K562 (cell line): ENCODE measurements at regions not wholly inside any gene's neighbourhood (a gene's known extent, or its start where the extent isn't known, plus 50 kb on each side); places are given as distances from the start of the nearest gene placed in this dataset.

Experiments used
- ATAC-seq: fragments of 200-7000 bp; cut with Tn5 transposase; 3 replicates; pipeline ENCODE4 v1.9.1; 2020; ENCODE audit warnings: moderate library complexity
- BruUV-seq: library from RNA; stranded (reverse); fragments of 400-500 nt; replicated peaks from 2 replicates; lab custom pipeline; 2021; lab: Mats Ljungman, UMichigan
- CTCF ChIA-PET: fragments of 300-600 bp; formaldehyde crosslinking; extraction: SDS; loops from one replicate; lab custom pipeline; 2021; ENCODE audit warnings: low intra/inter-chr PET ratio; lab: Yijun Ruan, JAX
- POLR2A ChIA-PET: fragments of 300-600, 350-650 bp; sonication (Branson Sonifier 250); formaldehyde crosslinking; extraction: SDS; loops from one replicate; lab custom pipeline; 2021; ENCODE audit warnings: antibody characterized with exemption, inconsistent platforms; lab: Yijun Ruan, JAX
- DNase-seq, 4 experiments: peaks; one replicate each; pipeline versions ENCODE4 v3.0.0 to v3.0.0-alpha.2; 2011 to 2018; ENCODE audit warnings: low spot score in 3 of 4, mixed read lengths in 3 of 4; ENCODE audit errors: extremely low read depth in 1 of 4
- FAIRE-seq: peaks from 2 replicates; lab custom pipeline; 2011; peaks lifted over from hg19 to GRCh38; lab: Jason Lieb, UNC
- H2AFZ ChIP-seq: 2 replicates; pipeline ENCODE4 v1.6.0; 2011; ENCODE audit warnings: low read depth, low read length, control low read depth, inconsistent platforms
- H3K27ac ChIP-seq: fragments of 200-600 bp; 3 replicates; pipeline ENCODE4 v1.8.0; 2011; ENCODE audit warnings: low read depth, mild to moderate bottlenecking, control low read depth, inconsistent platforms, low read length, moderate library complexity, mixed read lengths; ENCODE audit errors: extremely low read depth
- H3K27me3 ChIP-seq, 2 experiments: fragments of 300-600 bp in 1 of 2; 2 replicates in 1 of 2; 3 replicates in 1 of 2; pipeline versions ENCODE4 v1.6.0 to v1.8.0; 2011; ENCODE audit warnings: inconsistent platforms in 2 of 2, low read length in 2 of 2, mild to moderate bottlenecking in 1 of 2, mixed read lengths in 1 of 2, moderate library complexity in 1 of 2; ENCODE audit not compliant: control insufficient read depth in 2 of 2, insufficient read depth in 2 of 2
- H3K36me3 ChIP-seq: fragments of 300-600 bp; 3 replicates; pipeline ENCODE4 v1.8.0; 2011; ENCODE audit warnings: mild to moderate bottlenecking, low read length, inconsistent platforms; ENCODE audit not compliant: control insufficient read depth, insufficient read depth
- H3K4me1 ChIP-seq, 2 experiments: fragments of 200-600 bp in 1 of 2; replicated peaks in 1 of 2; 2 replicates in 1 of 2; 3 replicates in 1 of 2; pipeline versions ENCODE4 v1.5.1 to v1.8.0; 2011; ENCODE audit warnings: inconsistent platforms in 2 of 2, low read length in 2 of 2, mild to moderate bottlenecking in 1 of 2, mixed read lengths in 1 of 2, moderate library complexity in 1 of 2; ENCODE audit not compliant: control insufficient read depth in 2 of 2, insufficient read depth in 2 of 2
- H3K4me2 ChIP-seq: 2 replicates; pipeline ENCODE4 v1.6.1; 2011; ENCODE audit warnings: low read length, control low read depth, inconsistent platforms, mixed read lengths; ENCODE audit not compliant: insufficient read depth
- H3K4me3 ChIP-seq: fragments of 200-600 bp; sonication (generic), shearing (Covaris generic); 2 replicates; pipeline ENCODE4 v1.5.1; 2016; ENCODE audit warnings: control low read depth, inconsistent platforms
- H3K79me2 ChIP-seq: fragments of 200-600 bp; 3 replicates; pipeline ENCODE4 v1.8.0; 2011; ENCODE audit warnings: low read length, inconsistent platforms; ENCODE audit not compliant: control insufficient read depth, insufficient read depth
- H3K9ac ChIP-seq, 2 experiments: 2 replicates each; pipeline versions ENCODE4 v1.6.0 to v1.6.1; 2011; ENCODE audit warnings: low read depth in 2 of 2, low read length in 2 of 2, control low read depth in 1 of 2, inconsistent platforms in 1 of 2, mild to moderate bottlenecking in 1 of 2, mixed read lengths in 1 of 2; ENCODE audit not compliant: insufficient read depth in 1 of 2
- H3K9me1 ChIP-seq: one replicate; pipeline ENCODE4 v1.6.0; 2011; ENCODE audit warnings: inconsistent platforms, mild to moderate bottlenecking, low read length, moderate library complexity; ENCODE audit not compliant: control insufficient read depth, insufficient read depth
- H3K9me3 ChIP-seq: replicated peaks from 2 replicates; pipeline ENCODE4 v1.5.1; 2011; ENCODE audit warnings: low read depth, low read length, inconsistent platforms; ENCODE audit not compliant: control insufficient read depth, insufficient read depth
- H4K20me1 ChIP-seq: replicated peaks from 2 replicates; pipeline ENCODE4 v1.6.1; 2011; ENCODE audit warnings: low read length, inconsistent platforms, mixed read lengths; ENCODE audit not compliant: control insufficient read depth, insufficient read depth
- ARHGAP35 ChIP-seq: fragments of 450-650 bp; IDR thresholded peaks from 2 replicates; pipeline ENCODE4 v1.6.1; 2018; ENCODE audit not compliant: partially characterized antibody
- GABPB2 ChIP-seq: fragments of 250-450 bp; sonication (Bioruptor Pico); conservative IDR thresholded peaks from 2 replicates; pipeline ENCODE4 v1.5.1; 2021; ENCODE audit warnings: mild to moderate bottlenecking
- MYBL2 ChIP-seq, 2 experiments: fragments of 450-650 bp in 1 of 2; sonication (generic) in 1 of 2; formaldehyde crosslinking in 1 of 2; IDR thresholded peaks; 2 replicates each; pipeline versions ENCODE4 v1.6.1 to v1.8.1; 2017 to 2022; ENCODE audit warnings: borderline replicate concordance in 1 of 2, inconsistent platforms in 1 of 2, low read depth in 1 of 2, mild to moderate bottlenecking in 1 of 2, missing genetic modification reagents in 1 of 2, moderate library complexity in 1 of 2
- SMARCA4 ChIP-seq: fragments of 450-650 bp; IDR thresholded peaks from 2 replicates; pipeline ENCODE4 v1.6.1; 2016
- STAT5A ChIP-seq: IDR thresholded peaks from 2 replicates; pipeline ENCODE4 v1.6.1; 2012; ENCODE audit warnings: low read length, inconsistent platforms, borderline replicate concordance
- ZNF217 ChIP-seq: sonication (generic); formaldehyde crosslinking; IDR thresholded peaks from 2 replicates; pipeline ENCODE4 v1.8.0; 2022; ENCODE audit warnings: mild to moderate bottlenecking, missing genetic modification reagents
- ZNF23 ChIP-seq: fragments of 250-450 bp; sonication (Bioruptor Pico); IDR thresholded peaks from 2 replicates; pipeline ENCODE4 v1.4.0; 2020; ENCODE audit warnings: mild to moderate bottlenecking
- ZNF316 ChIP-seq: fragments of 450-650 bp; IDR thresholded peaks from 2 replicates; pipeline ENCODE4 v1.6.1; 2016
- WGBS: fragments of 100-300 bp; shearing (Covaris generic); methylation state at CpG from one replicate; pipeline ENCODE4 v1.1.6; 2016; ENCODE audit warnings: low coverage, mixed read lengths; ENCODE audit not compliant: insufficient coverage; ENCODE audit errors: missing lambda C conversion rate; 5-methylcytosine and 5-hydroxymethylcytosine counted together
- in situ Hi-C: fragments of 300-500 bp; cut with MboI; formaldehyde crosslinking; loops from 4 replicates; pipeline ENCODE4 v1.15.0; 2018; ENCODE audit warnings: inconsistent platforms, mixed read lengths
- intact Hi-C: fragments of 100-400 bp; cut with micrococcal nuclease; formaldehyde crosslinking; loops from 2 replicates; pipeline ENCODE4 v1.14.2; 2022

- H3K9ac ChIP-seq: no peak overlapping the region
- peaks cover 5% of the 10 kb centered on the region for H3K9me3 ChIP-seq
- H3K9me1 ChIP-seq: no peaks in the 10 kb centered on the region
- no peaks in the 10 kb centered on the region for H3K79me2 ChIP-seq
- in situ Hi-C loops: no loop called here
- no peak overlapping the region for H3K27ac ChIP-seq
- no peak overlapping the region for H3K4me3 ChIP-seq
- H2AFZ ChIP-seq: no peak overlapping the region
- H4K20me1 ChIP-seq: no peaks in the 10 kb centered on the region
- no peaks in the 10 kb centered on the region for H3K4me1 ChIP-seq
- no peak for TF ChIP-seq GABPB2
- TF ChIP-seq ZNF316: peak; percentile 49; the same call in 1 of the 2 replicates
- no peak for TF ChIP-seq SMARCA4
- no peaks in the 10 kb centered on the region for H3K36me3 ChIP-seq
- ATAC-seq (no peak), DNase-seq (no peak), FAIRE-seq (no peak)
- H3K4me2 ChIP-seq: no peak overlapping the region
- ChIA-PET CTCF (no interaction called here), POLR2A (no interaction called here)
- no peaks in the 10 kb centered on the region for H3K27me3 ChIP-seq
- WGBS: 0% methylated on average over 2 of the region's 2 CpGs
- no TSS peak for BruUV-seq
- intact Hi-C loops: no loop called here
Observed at GRCh38 chr12:90205165-90205564, 496.5 kb upstream of the ATP2B1 start.

- H2AFZ ChIP-seq: no peak overlapping the region
- H3K4me3 ChIP-seq: no peak overlapping the region
- H3K27ac ChIP-seq: no peak overlapping the region
- H3K4me1 ChIP-seq: no peaks in the 10 kb centered on the region
- no peaks in the 10 kb centered on the region for H3K9me1 ChIP-seq
- POLR2A ChIA-PET: no interaction called here
- peaks cover 5% of the 10 kb centered on the region; the same call in 1 of the 2 replicates for H3K9me3 ChIP-seq
- CTCF ChIA-PET: no interaction called here
- no peak overlapping the region for H3K4me2 ChIP-seq
- FAIRE-seq: no peak
- no TSS peak for BruUV-seq
- 6% methylated on average over 1 of the region's 1 CpG for WGBS
- no peaks in the 10 kb centered on the region for H4K20me1 ChIP-seq
- intact Hi-C loops: no loop called here
- H3K9ac ChIP-seq: no peak overlapping the region
- H3K79me2 ChIP-seq: no peaks in the 10 kb centered on the region
- no peaks in the 10 kb centered on the region for H3K27me3 ChIP-seq
- DNase-seq: no peak
- no peak for TF ChIP-seq STAT5A
- no peak for TF ChIP-seq ZNF217
- TF ChIP-seq ZNF23 (CRISPR knock-in tag): no peak
- TF ChIP-seq ARHGAP35: no peak
- no peak for TF ChIP-seq MYBL2 (IDR thresholded peaks at IDR 0.05; ENCODE audit: low read depth)
- TF ChIP-seq MYBL2 (CRISPR knock-in tag; IDR thresholded peaks at IDR 0.05; ENCODE audit: borderline replicate concordance): no peak
- in situ Hi-C loops: no loop called here
- ATAC-seq: no peak
- no peaks in the 10 kb centered on the region for H3K36me3 ChIP-seq
Observed at GRCh38 chr12:90203556-90203955, 494.9 kb upstream of the ATP2B1 start.
